GM21447 (cell line): ENCODE measurements at regions not wholly inside any gene's neighbourhood (a gene's known extent, or its start where the extent isn't known, plus 50 kb on each side); places are given as distances from the start of the nearest gene placed in this dataset.

ENCODE experiments used
- ATAC-seq: cut with Tn5 transposase; IDR thresholded peaks from one replicate; pipeline ENCODE4 v1.9.1; 2021; ENCODE audit not compliant: unreplicated experiment

DNA sequence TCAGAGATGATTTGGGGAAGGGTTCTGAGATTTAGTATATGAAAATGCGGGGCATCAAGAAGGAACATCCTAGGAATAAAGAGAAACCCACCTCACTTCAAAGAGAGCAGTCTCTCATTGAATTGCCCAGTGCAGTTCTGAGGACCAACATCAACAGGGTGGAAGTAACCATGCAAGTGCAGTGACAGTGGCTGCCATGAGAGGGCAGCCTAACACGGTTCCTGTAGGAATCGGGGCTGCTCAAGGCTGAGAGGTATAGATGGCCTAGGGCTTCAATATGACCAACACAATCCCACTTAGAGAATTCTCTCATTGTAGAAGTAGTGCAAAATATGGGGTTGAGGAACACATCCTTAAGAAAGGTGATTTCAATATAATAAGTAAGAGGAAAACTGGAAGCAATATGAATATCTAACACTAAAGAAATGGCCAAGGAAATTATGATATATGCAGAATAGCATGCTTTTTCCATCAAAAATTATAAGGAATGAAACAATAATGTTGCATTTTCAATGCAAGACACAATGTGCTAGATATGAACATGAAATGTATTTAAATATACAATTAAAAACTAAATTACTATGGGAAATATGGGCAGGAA lies 51.1 kb upstream of the ARRDC4 start:
- ATAC-seq: no peak
